SK-N-SH (cell line): ENCODE measurements at regions not wholly inside any gene's neighbourhood (a gene's known extent, or its start where the extent isn't known, plus 50 kb on each side); places are given as distances from the start of the nearest gene placed in this dataset.

Source experiments
- CTCF ChIA-PET: fragments of 300-600, 350-600 bp; formaldehyde crosslinking; extraction: SDS; loops from one replicate; lab custom pipeline; 2021; lab: Yijun Ruan, JAX
- POLR2A ChIA-PET: fragments of 350-600 bp; sonication (Branson Sonifier 250); formaldehyde crosslinking; extraction: SDS; loops from one replicate; lab custom pipeline; 2020; ENCODE audit warnings: antibody characterized with exemption, inconsistent platforms; lab: Yijun Ruan, JAX
- DNase-seq: peaks from one replicate; pipeline ENCODE4 v3.0.0; 2012
- H2AFZ ChIP-seq: fragments of 200-600 bp; sonication (generic); 2 replicates; pipeline ENCODE4 v1.8.1; 2016; ENCODE audit warnings: antibody characterized with exemption, mild to moderate bottlenecking, low read depth
- H3F3A ChIP-seq: fragments of 200-600 bp; sonication (generic); replicated peaks from 2 replicates; pipeline ENCODE3; 2016; ENCODE audit warnings: antibody characterized with exemption, mild to moderate bottlenecking; ENCODE audit not compliant: insufficient read depth
- H3K27ac ChIP-seq, 2 experiments: fragments of 200-500 bp in 1 of 2; fragments of 200-600 bp in 1 of 2; sonication (Bioruptor generic) in 1 of 2; sonication (generic), shearing (Covaris generic) in 1 of 2; 2 replicates each; pipeline versions ENCODE4 v1.5.1 to v1.6.1; 2014 to 2016; ENCODE audit warnings: low read depth in 2 of 2, inconsistent platforms in 1 of 2, low read length in 1 of 2, mild to moderate bottlenecking in 1 of 2, mixed read lengths in 1 of 2
- H3K27me3 ChIP-seq: fragments of 200-600 bp; sonication (generic), shearing (Covaris generic); 2 replicates; pipeline ENCODE4 v1.6.1; 2016; ENCODE audit warnings: mixed run types; ENCODE audit not compliant: insufficient read depth
- H3K36me3 ChIP-seq, 2 experiments: fragments of 200-500 bp in 1 of 2; fragments of 200-600 bp in 1 of 2; sonication (Bioruptor generic) in 1 of 2; sonication (generic) in 1 of 2; replicated peaks in 1 of 2; 2 replicates each; pipeline versions ENCODE3 to v1.5.1; 2014 to 2016; ENCODE audit warnings: low read length in 1 of 2, mild to moderate bottlenecking in 1 of 2; ENCODE audit not compliant: insufficient read depth in 2 of 2, control insufficient read depth in 1 of 2
- H3K4me1 ChIP-seq, 2 experiments: fragments of 200-500 bp in 1 of 2; fragments of 200-600 bp in 1 of 2; sonication (Bioruptor generic) in 1 of 2; sonication (generic), shearing (Covaris generic) in 1 of 2; 2 replicates each; pipeline versions ENCODE4 v1.5.1 to v1.6.1; 2014 to 2016; ENCODE audit warnings: low read depth in 1 of 2, low read length in 1 of 2, mixed run types in 1 of 2; ENCODE audit not compliant: insufficient read depth in 2 of 2, control insufficient read depth in 1 of 2
- H3K4me2 ChIP-seq: fragments of 200-600 bp; sonication (generic), shearing (Covaris generic); 2 replicates; pipeline ENCODE4 v1.6.1; 2017; ENCODE audit warnings: mixed run types
- H3K4me3 ChIP-seq, 2 experiments: fragments of 200-500 bp in 1 of 2; fragments of 200-600 bp in 1 of 2; sonication (Bioruptor generic) in 1 of 2; sonication (generic), shearing (Covaris generic) in 1 of 2; 2 replicates each; pipeline versions ENCODE4 v1.5.1 to v1.8.1; 2014 to 2016; ENCODE audit warnings: low read depth in 2 of 2, inconsistent platforms in 1 of 2, low read length in 1 of 2, mild to moderate bottlenecking in 1 of 2, mixed read lengths in 1 of 2, moderate library complexity in 1 of 2
- H3K79me2 ChIP-seq: fragments of 200-600 bp; sonication (generic); 2 replicates; pipeline ENCODE4 v1.8.1; 2017; ENCODE audit warnings: mild to moderate bottlenecking; ENCODE audit not compliant: insufficient read depth
- H3K9ac ChIP-seq: fragments of 200-600 bp; sonication (generic); 2 replicates; pipeline ENCODE4 v1.6.1; 2017; ENCODE audit warnings: mixed run types
- H3K9me2 ChIP-seq: fragments of 200-600 bp; sonication (generic); 2 replicates; pipeline ENCODE4 v1.6.1; 2017; ENCODE audit warnings: mixed run types
- H3K9me3 ChIP-seq: fragments of 200-600 bp; sonication (generic); 2 replicates; pipeline ENCODE4 v1.6.1; 2017; ENCODE audit warnings: mixed run types, mild to moderate bottlenecking, moderate library complexity
- H4K20me1 ChIP-seq: fragments of 200-600 bp; sonication (generic); 2 replicates; pipeline ENCODE4 v1.6.1; 2017; ENCODE audit warnings: mild to moderate bottlenecking, mixed run types; ENCODE audit not compliant: insufficient read depth
- ELF1 ChIP-seq: IDR thresholded peaks from 2 replicates; pipeline ENCODE4 v1.4.0; 2012
- EZH2phosphoT487 ChIP-seq: fragments of 200-600 bp; sonication (generic); IDR thresholded peaks from 2 replicates; pipeline ENCODE4 v1.6.1; 2017; ENCODE audit warnings: low read depth, mixed run types, mild to moderate bottlenecking, antibody characterized with exemption, moderate library complexity, borderline replicate concordance
- FOSL2 ChIP-seq: IDR thresholded peaks from 2 replicates; pipeline ENCODE4 v1.4.0; 2012; ENCODE audit warnings: low read depth, mild to moderate bottlenecking, moderate library complexity, borderline replicate concordance
- FOXJ3 ChIP-seq: sonication (generic); formaldehyde crosslinking; IDR thresholded peaks from 2 replicates; pipeline ENCODE4 v1.5.1; 2020; ENCODE audit warnings: mild to moderate bottlenecking, missing genetic modification reagents
- GABPA ChIP-seq: IDR thresholded peaks from 2 replicates; pipeline ENCODE4 v1.4.0; 2012; ENCODE audit warnings: low read depth, mild to moderate bottlenecking
- GATA2 ChIP-seq: sonication (generic); formaldehyde crosslinking; IDR thresholded peaks from 2 replicates; pipeline ENCODE4 v1.5.0; 2020; ENCODE audit warnings: mild to moderate bottlenecking, missing genetic modification reagents
- SIN3A ChIP-seq: IDR thresholded peaks from 2 replicates; pipeline ENCODE4 v1.6.1; 2012; ENCODE audit warnings: low read depth, mild to moderate bottlenecking, low read length, moderate library complexity, borderline replicate concordance
- TAF1 ChIP-seq: IDR thresholded peaks from 2 replicates; pipeline ENCODE4 v1.6.1; 2012; ENCODE audit warnings: low read depth, mild to moderate bottlenecking, low read length, moderate library complexity, borderline replicate concordance
- WGBS: methylation state at CpG from one replicate; pipeline ENCODE4 v1.1.6; 2017; ENCODE audit warnings: low lambda C conversion rate; 5-methylcytosine and 5-hydroxymethylcytosine counted together
- TF ChIP-seq, protein P1 (sequence below): IDR thresholded peaks from 2 replicates; pipeline ENCODE4 v1.4.0; 2012; ENCODE audit warnings: low read depth, borderline replicate concordance
- TF ChIP-seq, protein P2 (sequence below): fragments of 200-600 bp; sonication (generic); IDR thresholded peaks from 2 replicates; pipeline ENCODE4 v1.6.1; 2017; ENCODE audit warnings: antibody characterized with exemption, mild to moderate bottlenecking, moderate library complexity
- TF ChIP-seq, protein P3 (sequence below): fragments of 150-350 bp; IDR thresholded peaks from 2 replicates; pipeline ENCODE4 v1.6.1; 2016; ENCODE audit warnings: mild to moderate bottlenecking, low read depth, low read length
- TF ChIP-seq, protein P4 (sequence below): IDR thresholded peaks from 2 replicates; pipeline ENCODE4 v1.4.0; 2012; ENCODE audit warnings: low read depth, borderline replicate concordance
- TF ChIP-seq, protein P5 (sequence below): IDR thresholded peaks from 2 replicates; pipeline ENCODE4 v1.6.1; 2012; ENCODE audit warnings: mild to moderate bottlenecking, low read depth, low read length, moderate library complexity
- TF ChIP-seq, protein P6 (sequence below): IDR thresholded peaks from 2 replicates; pipeline ENCODE4; 2012

DNA sequence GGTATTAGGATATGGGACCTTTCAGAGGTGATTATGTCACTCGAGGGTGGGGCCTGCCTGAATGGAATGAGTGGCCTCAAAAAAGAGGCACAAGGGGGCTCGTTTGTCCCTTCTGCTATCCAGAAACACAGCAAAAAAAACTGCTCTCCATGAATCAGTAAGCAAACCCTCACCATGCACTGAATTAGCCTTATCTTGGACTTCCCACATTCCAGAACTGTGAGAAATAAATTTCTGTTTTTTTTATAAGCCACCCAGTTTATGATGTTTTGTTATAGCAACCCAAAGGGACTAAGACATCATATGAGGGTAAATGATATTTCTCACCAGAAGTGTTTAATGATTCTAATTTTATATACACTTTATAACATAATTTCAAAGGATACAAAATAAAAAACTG is 476.6 kb upstream of the EDIL3 start:
- peaks cover 0 to 3% of the 10 kb centered on the region in 2 experiments for H3K36me3 ChIP-seq
- no peaks in the 10 kb centered on the region for H3K79me2 ChIP-seq
- H3K4me2 ChIP-seq = no peak overlapping the region
- no peaks in the 10 kb centered on the region for H4K20me1 ChIP-seq
- no peaks in the 10 kb centered on the region for H3K4me1 ChIP-seq
- TF ChIP-seq TAF1 = no peak
- no peak for TF ChIP-seq FOXJ3 (CRISPR knock-in tag)
- TF ChIP-seq, protein P1, sequence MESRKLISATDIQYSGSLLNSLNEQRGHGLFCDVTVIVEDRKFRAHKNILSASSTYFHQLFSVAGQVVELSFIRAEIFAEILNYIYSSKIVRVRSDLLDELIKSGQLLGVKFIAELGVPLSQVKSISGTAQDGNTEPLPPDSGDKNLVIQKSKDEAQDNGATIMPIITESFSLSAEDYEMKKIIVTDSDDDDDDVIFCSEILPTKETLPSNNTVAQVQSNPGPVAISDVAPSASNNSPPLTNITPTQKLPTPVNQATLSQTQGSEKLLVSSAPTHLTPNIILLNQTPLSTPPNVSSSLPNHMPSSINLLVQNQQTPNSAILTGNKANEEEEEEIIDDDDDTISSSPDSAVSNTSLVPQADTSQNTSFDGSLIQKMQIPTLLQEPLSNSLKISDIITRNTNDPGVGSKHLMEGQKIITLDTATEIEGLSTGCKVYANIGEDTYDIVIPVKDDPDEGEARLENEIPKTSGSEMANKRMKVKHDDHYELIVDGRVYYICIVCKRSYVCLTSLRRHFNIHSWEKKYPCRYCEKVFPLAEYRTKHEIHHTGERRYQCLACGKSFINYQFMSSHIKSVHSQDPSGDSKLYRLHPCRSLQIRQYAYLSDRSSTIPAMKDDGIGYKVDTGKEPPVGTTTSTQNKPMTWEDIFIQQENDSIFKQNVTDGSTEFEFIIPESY = no peak
- no peak for TF ChIP-seq EZH2phosphoT487
- no peak for TF ChIP-seq GATA2 (CRISPR knock-in tag)
- no peak for TF ChIP-seq ELF1
- TF ChIP-seq, protein P2, sequence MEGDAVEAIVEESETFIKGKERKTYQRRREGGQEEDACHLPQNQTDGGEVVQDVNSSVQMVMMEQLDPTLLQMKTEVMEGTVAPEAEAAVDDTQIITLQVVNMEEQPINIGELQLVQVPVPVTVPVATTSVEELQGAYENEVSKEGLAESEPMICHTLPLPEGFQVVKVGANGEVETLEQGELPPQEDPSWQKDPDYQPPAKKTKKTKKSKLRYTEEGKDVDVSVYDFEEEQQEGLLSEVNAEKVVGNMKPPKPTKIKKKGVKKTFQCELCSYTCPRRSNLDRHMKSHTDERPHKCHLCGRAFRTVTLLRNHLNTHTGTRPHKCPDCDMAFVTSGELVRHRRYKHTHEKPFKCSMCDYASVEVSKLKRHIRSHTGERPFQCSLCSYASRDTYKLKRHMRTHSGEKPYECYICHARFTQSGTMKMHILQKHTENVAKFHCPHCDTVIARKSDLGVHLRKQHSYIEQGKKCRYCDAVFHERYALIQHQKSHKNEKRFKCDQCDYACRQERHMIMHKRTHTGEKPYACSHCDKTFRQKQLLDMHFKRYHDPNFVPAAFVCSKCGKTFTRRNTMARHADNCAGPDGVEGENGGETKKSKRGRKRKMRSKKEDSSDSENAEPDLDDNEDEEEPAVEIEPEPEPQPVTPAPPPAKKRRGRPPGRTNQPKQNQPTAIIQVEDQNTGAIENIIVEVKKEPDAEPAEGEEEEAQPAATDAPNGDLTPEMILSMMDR = no peak
- TF ChIP-seq SIN3A = no peak
- TF ChIP-seq, protein P3, sequence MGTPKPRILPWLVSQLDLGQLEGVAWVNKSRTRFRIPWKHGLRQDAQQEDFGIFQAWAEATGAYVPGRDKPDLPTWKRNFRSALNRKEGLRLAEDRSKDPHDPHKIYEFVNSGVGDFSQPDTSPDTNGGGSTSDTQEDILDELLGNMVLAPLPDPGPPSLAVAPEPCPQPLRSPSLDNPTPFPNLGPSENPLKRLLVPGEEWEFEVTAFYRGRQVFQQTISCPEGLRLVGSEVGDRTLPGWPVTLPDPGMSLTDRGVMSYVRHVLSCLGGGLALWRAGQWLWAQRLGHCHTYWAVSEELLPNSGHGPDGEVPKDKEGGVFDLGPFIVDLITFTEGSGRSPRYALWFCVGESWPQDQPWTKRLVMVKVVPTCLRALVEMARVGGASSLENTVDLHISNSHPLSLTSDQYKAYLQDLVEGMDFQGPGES = no peak
- TF ChIP-seq, protein P4, sequence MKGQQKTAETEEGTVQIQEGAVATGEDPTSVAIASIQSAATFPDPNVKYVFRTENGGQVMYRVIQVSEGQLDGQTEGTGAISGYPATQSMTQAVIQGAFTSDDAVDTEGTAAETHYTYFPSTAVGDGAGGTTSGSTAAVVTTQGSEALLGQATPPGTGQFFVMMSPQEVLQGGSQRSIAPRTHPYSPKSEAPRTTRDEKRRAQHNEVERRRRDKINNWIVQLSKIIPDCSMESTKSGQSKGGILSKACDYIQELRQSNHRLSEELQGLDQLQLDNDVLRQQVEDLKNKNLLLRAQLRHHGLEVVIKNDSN = no peak
- no peak for TF ChIP-seq GABPA
- no peak for TF ChIP-seq FOSL2
- TF ChIP-seq, protein P5, sequence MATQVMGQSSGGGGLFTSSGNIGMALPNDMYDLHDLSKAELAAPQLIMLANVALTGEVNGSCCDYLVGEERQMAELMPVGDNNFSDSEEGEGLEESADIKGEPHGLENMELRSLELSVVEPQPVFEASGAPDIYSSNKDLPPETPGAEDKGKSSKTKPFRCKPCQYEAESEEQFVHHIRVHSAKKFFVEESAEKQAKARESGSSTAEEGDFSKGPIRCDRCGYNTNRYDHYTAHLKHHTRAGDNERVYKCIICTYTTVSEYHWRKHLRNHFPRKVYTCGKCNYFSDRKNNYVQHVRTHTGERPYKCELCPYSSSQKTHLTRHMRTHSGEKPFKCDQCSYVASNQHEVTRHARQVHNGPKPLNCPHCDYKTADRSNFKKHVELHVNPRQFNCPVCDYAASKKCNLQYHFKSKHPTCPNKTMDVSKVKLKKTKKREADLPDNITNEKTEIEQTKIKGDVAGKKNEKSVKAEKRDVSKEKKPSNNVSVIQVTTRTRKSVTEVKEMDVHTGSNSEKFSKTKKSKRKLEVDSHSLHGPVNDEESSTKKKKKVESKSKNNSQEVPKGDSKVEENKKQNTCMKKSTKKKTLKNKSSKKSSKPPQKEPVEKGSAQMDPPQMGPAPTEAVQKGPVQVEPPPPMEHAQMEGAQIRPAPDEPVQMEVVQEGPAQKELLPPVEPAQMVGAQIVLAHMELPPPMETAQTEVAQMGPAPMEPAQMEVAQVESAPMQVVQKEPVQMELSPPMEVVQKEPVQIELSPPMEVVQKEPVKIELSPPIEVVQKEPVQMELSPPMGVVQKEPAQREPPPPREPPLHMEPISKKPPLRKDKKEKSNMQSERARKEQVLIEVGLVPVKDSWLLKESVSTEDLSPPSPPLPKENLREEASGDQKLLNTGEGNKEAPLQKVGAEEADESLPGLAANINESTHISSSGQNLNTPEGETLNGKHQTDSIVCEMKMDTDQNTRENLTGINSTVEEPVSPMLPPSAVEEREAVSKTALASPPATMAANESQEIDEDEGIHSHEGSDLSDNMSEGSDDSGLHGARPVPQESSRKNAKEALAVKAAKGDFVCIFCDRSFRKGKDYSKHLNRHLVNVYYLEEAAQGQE = no peak
- TF ChIP-seq, protein P6, sequence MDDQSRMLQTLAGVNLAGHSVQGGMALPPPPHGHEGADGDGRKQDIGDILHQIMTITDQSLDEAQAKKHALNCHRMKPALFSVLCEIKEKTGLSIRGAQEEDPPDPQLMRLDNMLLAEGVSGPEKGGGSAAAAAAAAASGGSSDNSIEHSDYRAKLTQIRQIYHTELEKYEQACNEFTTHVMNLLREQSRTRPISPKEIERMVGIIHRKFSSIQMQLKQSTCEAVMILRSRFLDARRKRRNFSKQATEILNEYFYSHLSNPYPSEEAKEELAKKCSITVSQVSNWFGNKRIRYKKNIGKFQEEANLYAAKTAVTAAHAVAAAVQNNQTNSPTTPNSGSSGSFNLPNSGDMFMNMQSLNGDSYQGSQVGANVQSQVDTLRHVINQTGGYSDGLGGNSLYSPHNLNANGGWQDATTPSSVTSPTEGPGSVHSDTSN = no peak
- no peak overlapping the region for H2AFZ ChIP-seq
- whole genome bisulfite sequencing = 0% methylated on average over 2 of the region's 2 CpGs
- H3K27ac ChIP-seq = no peak overlapping the region
- H3K27me3 ChIP-seq = peaks cover 10% of the 10 kb centered on the region; the same call in 1 of the 2 replicates
- ChIA-PET POLR2A (no interaction called here), CTCF (no interaction called here)
- H3K9me3 ChIP-seq = no peaks in the 10 kb centered on the region
- no peak overlapping the region for H3K4me3 ChIP-seq
- H3K9me2 ChIP-seq = peaks cover 6% of the 10 kb centered on the region; the same call in 1 of the 2 replicates
- no peak for DNase-seq
- H3F3A ChIP-seq = no peaks in the 10 kb centered on the region
- H3K9ac ChIP-seq = no peak overlapping the region
